B cell (primary cell): ENCODE measurements at regions not wholly inside any gene's neighbourhood (a gene's known extent, or its start where the extent isn't known, plus 50 kb on each side); places are given as distances from the start of the nearest gene placed in this dataset.

ENCODE experiments used
- ATAC-seq: fragments of 200-7000 bp; cut with Tn5 transposase; one replicate; pipeline ENCODE4 v1.10.0; 2021; ENCODE audit warnings: low read depth, mild to moderate bottlenecking, moderate number of reproducible peaks, moderate library complexity
- CTCF ChIA-PET: fragments of 350-600 bp; sonication (Branson Sonifier 250); formaldehyde crosslinking; loops from one replicate; lab custom pipeline; 2021; ENCODE audit warnings: antibody characterized with exemption, inconsistent platforms; lab: Charles Lee
- POLR2A ChIA-PET: fragments of 350-600 bp; sonication (Branson Sonifier 250); formaldehyde crosslinking; loops from one replicate; lab custom pipeline; 2021; ENCODE audit warnings: antibody characterized with exemption; lab: Charles Lee
- DNase-seq: peaks from one replicate; pipeline ENCODE4 v3.0.0; 2013
- H2AFZ ChIP-seq: 2 replicates; pipeline ENCODE4 v1.6.1; 2012; ENCODE audit warnings: mild to moderate bottlenecking, low read depth, low read length; ENCODE audit not compliant: insufficient read depth, poor library complexity, severe bottlenecking
- H3K27ac ChIP-seq, 2 donors: 1 replicate in 1 of 2; 2 replicates in 1 of 2; pipeline ENCODE4 v1.5.1; 2012 to 2013; ENCODE audit warnings: low read length in 2 of 2, mild to moderate bottlenecking in 2 of 2, moderate library complexity in 1 of 2
- H3K27me3 ChIP-seq, 4 experiments: fragments of 200-600 bp in 1 of 4; sonication (generic) in 1 of 4; replicated peaks in 1 of 4; 1 replicate in 2 of 4; 2 replicates in 2 of 4; pipeline versions ENCODE4 v1.6.1 to v1.7.0; 2013 to 2016; ENCODE audit warnings: low read length in 3 of 4, mild to moderate bottlenecking in 2 of 4, mixed read lengths in 1 of 4, moderate library complexity in 1 of 4; ENCODE audit not compliant: insufficient read depth in 4 of 4, control insufficient read depth in 3 of 4; ENCODE audit errors: control extremely low read depth in 1 of 4
- H3K36me3 ChIP-seq, 2 experiments: replicated peaks in 1 of 2; 1 replicate in 1 of 2; 2 replicates in 1 of 2; pipeline versions ENCODE4 v1.6.1 to v1.7.1; 2013; ENCODE audit warnings: low read length in 1 of 2; ENCODE audit not compliant: insufficient read depth in 2 of 2, control insufficient read depth in 1 of 2; ENCODE audit errors: control extremely low read depth in 1 of 2, extremely low read depth in 1 of 2
- H3K4me1 ChIP-seq, 2 donors: fragments of 200-600 bp in 1 of 2; sonication (generic) in 1 of 2; 1 replicate in 1 of 2; 2 replicates in 1 of 2; pipeline versions ENCODE4 v1.5.1 to v1.6.1; 2013 to 2017; ENCODE audit warnings: low read length in 2 of 2; ENCODE audit not compliant: control insufficient read depth in 2 of 2, insufficient read depth in 2 of 2
- H3K4me2 ChIP-seq: replicated peaks from 2 replicates; pipeline ENCODE3; 2012; ENCODE audit warnings: mild to moderate bottlenecking, low read depth, low read length; ENCODE audit not compliant: poor library complexity, severe bottlenecking
- H3K4me3 ChIP-seq, 5 experiments: fragments of 200-600 bp in 1 of 5; sonication (generic) in 1 of 5; 1 replicate in 3 of 5; 2 replicates in 2 of 5; pipeline versions ENCODE4 v1.5.1 to v1.7.0; 2011 to 2016; ENCODE audit warnings: low read length in 4 of 5, mild to moderate bottlenecking in 4 of 5, low read depth in 2 of 5, control low read depth in 1 of 5, moderate library complexity in 1 of 5; ENCODE audit not compliant: insufficient read depth in 1 of 5; ENCODE audit errors: control extremely low read depth in 1 of 5, extremely low read depth in 1 of 5
- H3K79me2 ChIP-seq: fragments of 200-600 bp; sonication (generic); one replicate; pipeline ENCODE4 v1.6.0; 2016; ENCODE audit warnings: low read length; ENCODE audit not compliant: control insufficient read depth, insufficient read depth
- H3K9ac ChIP-seq: fragments of 200-600 bp; sonication (generic); 2 replicates; pipeline ENCODE4 v1.6.1; 2017; ENCODE audit warnings: mild to moderate bottlenecking, low read length, moderate library complexity
- H3K9me3 ChIP-seq, 3 donors: one replicate each; pipeline versions ENCODE4 v1.6.1 to v1.7.1; 2013; ENCODE audit warnings: low read length in 2 of 3; ENCODE audit not compliant: control insufficient read depth in 2 of 3, insufficient read depth in 1 of 3; ENCODE audit errors: control extremely low read depth in 1 of 3
- H4K20me1 ChIP-seq: 2 replicates; pipeline ENCODE4 v1.6.0; 2012; ENCODE audit warnings: mild to moderate bottlenecking, low read length; ENCODE audit not compliant: insufficient read depth, control insufficient read depth, poor library complexity, severe bottlenecking
- H3K27ac Mint-ChIP-seq: one replicate; pipeline ENCODE4 v1.8.0; 2021; ENCODE audit warnings: mixed read lengths
- H3K27me3 Mint-ChIP-seq: one replicate; pipeline ENCODE4 v1.8.0; 2021; ENCODE audit warnings: mixed read lengths
- H3K4me1 Mint-ChIP-seq: one replicate; pipeline ENCODE4 v1.8.0; 2021; ENCODE audit warnings: mixed read lengths
- H3K4me3 Mint-ChIP-seq: one replicate; pipeline ENCODE4 v1.8.0; 2021; ENCODE audit warnings: mixed read lengths
- H3K9me3 Mint-ChIP-seq: one replicate; pipeline ENCODE4 v1.8.0; 2022; ENCODE audit warnings: mixed read lengths; ENCODE audit not compliant: insufficient read depth
- EZH2 ChIP-seq: IDR thresholded peaks from 2 replicates; pipeline ENCODE4 v1.6.1; 2012; ENCODE audit warnings: borderline replicate concordance, low read depth, mild to moderate bottlenecking, moderate library complexity, low read length; ENCODE audit not compliant: insufficient read depth, poor library complexity, severe bottlenecking
- WGBS: methylation state at CpG from one replicate; pipeline ENCODE4 v1.1.5; 2013; ENCODE audit warnings: missing lambda C conversion rate; ENCODE audit not compliant: insufficient coverage; 5-methylcytosine and 5-hydroxymethylcytosine counted together
- intact Hi-C: fragments of 100-400 bp; cut with micrococcal nuclease; formaldehyde crosslinking; loops from one replicate; pipeline ENCODE4 v1.10.0; 2022
- TF ChIP-seq, protein P1 (sequence below): fragments of 200-600 bp; IDR thresholded peaks from one replicate; pipeline ENCODE4 v1.8.0; 2022; ENCODE audit warnings: antibody characterized with exemption, mild to moderate bottlenecking

DNA sequence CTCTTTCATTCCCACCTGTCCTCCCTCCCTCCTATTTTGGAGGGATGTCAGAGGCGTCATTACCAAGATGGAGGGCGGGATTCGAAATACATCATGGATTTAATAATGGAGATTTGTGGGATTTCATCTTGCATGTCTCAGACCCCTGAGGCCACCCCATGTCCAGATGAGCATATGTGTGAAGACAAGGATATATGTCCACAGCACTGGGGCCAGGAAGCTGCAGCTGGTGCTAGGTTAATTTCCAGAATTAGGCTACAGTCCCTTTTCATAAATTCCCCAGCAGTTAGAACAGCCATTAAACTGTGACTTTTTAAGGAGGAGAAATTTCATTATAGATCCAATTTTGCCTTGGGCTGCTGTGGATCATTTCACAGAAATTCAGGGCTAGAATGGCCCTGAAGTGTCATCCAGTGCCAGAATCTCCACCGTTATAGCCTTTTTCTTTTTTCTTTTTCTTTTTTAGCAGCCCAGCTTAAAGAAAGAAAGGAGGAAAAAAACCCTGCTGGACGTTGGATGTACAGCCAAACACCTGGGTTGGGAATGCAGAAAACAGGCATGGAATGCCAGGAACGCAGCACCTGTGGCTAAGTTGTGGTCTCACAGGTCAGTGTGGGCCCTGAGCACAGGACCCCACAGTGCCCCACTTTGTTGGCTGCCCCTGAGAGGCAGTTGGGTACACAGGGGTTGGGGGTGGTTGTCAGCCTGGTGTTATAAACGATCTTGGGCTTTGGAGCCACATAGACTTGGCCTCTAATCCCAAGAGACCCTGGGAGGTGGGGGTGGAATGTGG is 50.2 kb upstream of the CXCL14 start:
- Histone ChIP-seq H3K27ac (no peak overlapping the region), H3K36me3 (no peaks in the 10 kb centered on the region), H3K27me3 (no peaks in the 10 kb centered on the region), H3K9me3 (peaks cover 0 to 6% (median 0%) of the 10 kb centered on the region in 3 donors), H3K4me3 (no peak overlapping the region), H3K4me2 (no peak overlapping the region), H3K4me1 (no peaks in the 10 kb centered on the region), H3K79me2 (no peaks in the 10 kb centered on the region), H4K20me1 (no peaks in the 10 kb centered on the region), H2AFZ (no peak overlapping the region), H3K9ac (no peak overlapping the region)
- H3K4me3 Mint-ChIP-seq = no peak overlapping the region
- no peaks in the 10 kb centered on the region for H3K9me3 Mint-ChIP-seq
- no peak for TF ChIP-seq EZH2
- TF ChIP-seq, protein P1, sequence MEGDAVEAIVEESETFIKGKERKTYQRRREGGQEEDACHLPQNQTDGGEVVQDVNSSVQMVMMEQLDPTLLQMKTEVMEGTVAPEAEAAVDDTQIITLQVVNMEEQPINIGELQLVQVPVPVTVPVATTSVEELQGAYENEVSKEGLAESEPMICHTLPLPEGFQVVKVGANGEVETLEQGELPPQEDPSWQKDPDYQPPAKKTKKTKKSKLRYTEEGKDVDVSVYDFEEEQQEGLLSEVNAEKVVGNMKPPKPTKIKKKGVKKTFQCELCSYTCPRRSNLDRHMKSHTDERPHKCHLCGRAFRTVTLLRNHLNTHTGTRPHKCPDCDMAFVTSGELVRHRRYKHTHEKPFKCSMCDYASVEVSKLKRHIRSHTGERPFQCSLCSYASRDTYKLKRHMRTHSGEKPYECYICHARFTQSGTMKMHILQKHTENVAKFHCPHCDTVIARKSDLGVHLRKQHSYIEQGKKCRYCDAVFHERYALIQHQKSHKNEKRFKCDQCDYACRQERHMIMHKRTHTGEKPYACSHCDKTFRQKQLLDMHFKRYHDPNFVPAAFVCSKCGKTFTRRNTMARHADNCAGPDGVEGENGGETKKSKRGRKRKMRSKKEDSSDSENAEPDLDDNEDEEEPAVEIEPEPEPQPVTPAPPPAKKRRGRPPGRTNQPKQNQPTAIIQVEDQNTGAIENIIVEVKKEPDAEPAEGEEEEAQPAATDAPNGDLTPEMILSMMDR = no peak
- ChIA-PET CTCF (no interaction called here), POLR2A (no interaction called here)
- no peak overlapping the region for H3K27ac Mint-ChIP-seq
- DNase-seq (no peak), ATAC-seq (no peak)
- intact Hi-C loops = no loop called here
- WGBS = 70% methylated on average over 5 of the region's 7 CpGs
- H3K27me3 Mint-ChIP-seq = peaks cover 17% of the 10 kb centered on the region
- H3K4me1 Mint-ChIP-seq = no peaks in the 10 kb centered on the region
